Left forelimb (tissue), 1 donor: ENCODE measurements at regions not wholly inside any gene's neighbourhood (a gene's known extent, or its start where the extent isn't known, plus 50 kb on each side); places are given as distances from the start of the nearest gene placed in this dataset.

Source experiments
- DNase-seq: peaks from one replicate; pipeline ENCODE4 v3.0.0-alpha.2; 2018; ENCODE audit warnings: low spot score

DNA sequence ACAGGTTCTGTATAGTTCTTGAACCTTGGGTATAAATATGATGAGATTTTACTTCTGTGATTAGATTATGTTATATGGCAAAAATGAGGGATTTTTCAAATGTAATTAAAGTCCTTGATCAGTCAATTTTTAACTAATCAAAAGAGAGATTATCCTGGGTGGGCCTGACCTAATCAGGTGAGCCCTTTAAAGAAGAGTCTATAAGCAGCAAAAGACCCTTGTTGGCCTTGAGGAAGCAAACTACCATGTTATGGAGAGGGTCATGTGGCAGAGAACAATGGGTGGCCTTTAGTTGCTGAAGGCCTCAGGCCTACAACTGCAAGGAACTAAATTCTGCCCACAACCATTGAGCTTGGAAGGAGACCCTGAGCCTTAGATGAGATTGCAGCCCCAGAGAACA is 102.5 kb upstream of the RIPOR2 start:
- DNase-seq: no peak

GRCh38 chr6:25038999-25039398 is 103.2 kb upstream of the RIPOR2 start:
- DNase-seq: no peak

GRCh38 chr6:25041485-25042035 is 105.8 kb upstream of the RIPOR2 start:
- no peak for DNase-seq

DNA sequence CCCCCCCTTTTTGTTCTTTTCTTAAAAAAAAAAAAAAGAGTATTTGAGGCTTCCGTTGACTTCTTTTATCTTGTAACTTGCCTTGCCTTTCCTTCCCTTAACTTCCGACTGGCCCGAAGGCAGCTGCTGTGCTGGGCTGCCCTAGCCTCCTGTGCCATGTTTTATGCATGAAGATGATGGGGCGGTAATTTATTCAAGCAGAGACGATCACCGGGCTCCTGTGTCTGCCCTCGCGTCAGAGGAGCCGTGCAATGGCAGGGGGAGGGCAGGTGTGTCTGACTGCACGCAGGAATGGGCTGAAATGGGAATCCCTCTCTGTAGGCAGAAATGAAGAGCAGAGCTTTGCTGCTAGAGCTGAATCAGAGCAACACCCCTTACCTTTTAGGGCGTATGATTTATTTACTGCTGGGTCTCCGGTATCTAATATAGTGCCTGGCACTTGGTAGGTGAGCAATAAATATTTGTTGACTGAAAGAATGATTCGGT is 106.3 kb upstream of the RIPOR2 start:
- DNase-seq: no peak

DNA sequence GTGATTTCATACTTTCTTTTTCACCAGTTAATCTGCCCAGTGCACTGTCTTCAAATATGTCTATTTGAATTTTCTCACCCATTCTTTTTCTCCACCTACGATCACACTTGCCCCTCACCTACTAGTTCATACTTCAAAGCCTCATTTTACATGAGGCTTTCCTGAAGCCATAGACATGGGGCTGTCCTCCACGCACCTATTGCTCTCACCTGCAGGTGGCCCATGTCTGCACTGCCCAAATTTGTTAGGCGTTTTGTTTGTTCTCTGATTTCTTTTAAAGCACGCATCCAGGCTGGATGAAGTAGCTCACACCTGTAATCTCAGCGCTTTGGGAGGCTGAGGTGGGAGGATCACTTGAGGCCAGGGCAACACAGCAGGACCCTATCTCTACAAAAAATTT is 106.8 kb upstream of the RIPOR2 start:
- no peak for DNase-seq

- no peak for DNase-seq
These were observed 107.4 kb upstream of the RIPOR2 start for GRCh38 chr6:25042984-25043725.

DNA sequence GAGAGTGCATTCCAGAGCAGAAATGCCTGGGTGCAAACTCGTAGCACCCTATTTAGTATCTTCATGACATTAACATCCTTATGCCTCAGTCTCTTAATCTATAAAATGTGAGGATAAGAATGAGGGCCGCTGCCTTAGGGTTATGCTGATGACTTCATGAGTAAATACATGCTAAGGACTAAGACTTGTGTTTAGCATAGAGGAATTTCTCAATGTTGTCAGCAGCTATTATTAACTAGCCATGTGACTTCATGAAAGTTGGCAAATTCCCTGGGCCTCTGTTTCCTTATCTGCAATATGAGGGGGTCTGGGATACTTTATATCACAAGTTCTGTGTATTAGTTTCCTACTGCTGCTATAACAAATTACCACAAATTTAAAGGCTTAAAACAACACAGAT is 108.1 kb upstream of the RIPOR2 start:
- no peak for DNase-seq

DNA sequence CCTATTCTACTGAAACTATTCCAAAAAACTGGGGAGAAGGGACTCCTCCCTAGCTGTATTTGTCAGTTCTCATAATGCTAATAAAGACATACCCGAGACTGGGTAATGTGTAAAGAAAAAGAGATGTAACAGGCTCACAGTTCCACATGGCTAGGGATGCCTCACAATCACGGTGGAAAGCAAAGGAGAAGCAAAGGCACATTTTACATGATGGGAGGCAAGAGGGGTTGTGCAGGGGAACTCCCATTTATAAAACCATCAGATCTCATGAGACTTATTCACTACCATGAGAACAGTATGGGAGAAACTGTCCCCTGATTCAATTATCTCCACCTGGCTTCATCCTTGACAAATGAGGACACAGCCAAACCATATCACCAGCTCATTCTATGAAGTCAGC is 111.2 kb upstream of the RIPOR2 start:
- DNase-seq: no peak

DNA sequence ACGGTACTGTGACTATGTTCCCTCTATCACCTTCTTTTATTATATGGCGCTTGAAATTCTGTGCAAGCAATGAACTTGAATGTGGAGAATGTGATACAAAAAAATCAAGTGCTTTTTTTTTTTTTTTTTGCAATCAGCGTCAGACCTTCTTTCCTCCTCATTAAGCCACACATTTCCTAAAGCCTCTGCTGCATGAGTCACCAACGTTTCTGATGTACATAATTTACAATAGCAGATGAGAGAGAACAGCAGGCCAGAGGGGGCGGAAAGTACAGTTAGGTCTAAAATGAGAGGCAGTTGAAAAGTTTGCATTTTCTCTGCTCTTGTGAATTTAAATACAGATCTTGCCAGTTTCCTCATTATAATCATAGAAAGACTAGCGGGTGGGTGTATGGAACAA is 114.6 kb upstream of the RIPOR2 start:
- DNase-seq: no peak

GRCh38 chr6:25051083-25051482 is 115.3 kb upstream of the RIPOR2 start:
- no peak for DNase-seq

GRCh38 chr6:25052181-25052580 is 116.4 kb upstream of the RIPOR2 start:
- DNase-seq: no peak

GRCh38 chr6:25053875-25054371 is 118.2 kb upstream of the RIPOR2 start:
- DNase-seq: no peak

DNA sequence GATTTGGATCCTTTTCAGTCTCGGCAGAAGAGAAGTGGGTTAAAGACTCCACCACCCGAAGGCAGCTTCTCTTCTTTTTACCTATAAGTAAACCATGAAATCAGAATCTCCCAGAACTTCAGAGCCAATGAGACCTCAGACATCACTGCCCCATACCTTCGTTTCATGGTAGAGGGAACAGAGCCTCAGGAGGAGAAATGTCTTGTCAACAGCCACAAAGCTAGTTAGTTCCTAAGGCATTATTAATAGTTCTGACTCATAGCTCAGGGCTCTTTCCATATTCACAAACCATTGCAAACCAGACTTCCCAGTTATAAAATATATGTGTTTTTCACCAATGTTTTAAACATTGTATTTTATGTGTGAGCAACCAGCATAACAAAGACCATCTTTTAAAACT is 118.7 kb upstream of the RIPOR2 start:
- no peak for DNase-seq

DNA sequence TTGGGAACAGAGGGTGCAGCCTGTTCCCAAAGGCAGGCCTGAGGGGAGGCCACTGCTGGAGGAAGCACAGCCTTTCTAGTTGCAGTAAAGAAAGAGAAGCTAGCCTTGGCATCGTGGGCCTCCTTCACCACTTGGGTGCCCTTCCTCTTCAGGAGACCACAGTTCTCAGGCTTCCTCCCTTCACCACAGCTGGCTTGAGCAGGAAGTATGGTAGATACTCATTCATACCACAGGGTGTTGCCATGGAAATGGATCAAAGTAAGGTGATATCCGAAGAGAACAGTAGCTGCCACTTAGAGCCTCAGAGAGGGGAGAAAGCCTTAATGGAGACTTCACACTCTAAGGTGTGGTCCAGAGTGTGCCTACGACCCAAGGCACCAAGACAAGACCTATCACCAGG is 120.4 kb upstream of the RIPOR2 start:
- no peak for DNase-seq

GRCh38 chr6:25057111-25057905 is 121.5 kb upstream of the RIPOR2 start:
- DNase-seq: no peak

DNA sequence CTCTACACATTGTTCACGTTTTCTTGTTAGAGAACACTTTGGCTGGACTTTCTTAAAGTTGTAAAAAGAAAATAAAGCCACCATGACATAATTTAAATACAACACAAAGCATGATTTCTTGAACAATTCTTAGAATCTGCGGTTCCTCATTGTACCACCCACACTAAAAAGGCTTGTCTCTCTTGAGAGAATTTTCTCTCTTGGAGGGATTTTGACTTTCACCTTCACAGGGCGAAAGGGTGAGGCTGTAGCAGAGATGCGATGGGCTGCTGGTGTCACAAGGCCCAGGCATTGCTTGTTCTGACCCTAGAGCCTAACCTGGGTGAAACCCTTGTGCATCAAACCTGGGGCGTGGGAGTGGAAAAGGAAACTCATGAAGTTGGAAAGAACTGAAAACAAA is 122.7 kb upstream of the RIPOR2 start:
- DNase-seq: no peak

DNA sequence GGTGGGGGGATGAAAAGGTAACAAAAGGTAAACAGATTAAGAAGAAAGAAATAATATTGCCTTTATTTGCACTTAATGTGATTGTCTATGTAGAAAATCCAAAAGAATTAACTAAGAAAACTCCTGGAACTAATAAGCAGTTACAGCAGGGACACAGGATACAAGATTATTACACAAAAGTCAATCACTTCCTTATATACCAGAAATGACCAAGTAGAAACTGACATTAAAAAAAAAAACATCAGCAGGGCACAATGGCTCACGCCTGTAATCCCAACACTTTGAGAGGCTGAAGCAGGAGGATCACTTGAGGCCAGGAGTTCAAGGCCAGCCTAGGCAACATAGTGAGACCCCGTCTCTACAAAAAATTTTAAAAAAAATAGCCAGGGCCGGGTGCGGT is 123.2 kb upstream of the RIPOR2 start:
- no peak for DNase-seq

- DNase-seq: no peak
These were observed 124.8 kb upstream of the RIPOR2 start for GRCh38 chr6:25060522-25060921.

- DNase-seq: no peak
These were observed 125.7 kb upstream of the RIPOR2 start for GRCh38 chr6:25061289-25061936.

DNA sequence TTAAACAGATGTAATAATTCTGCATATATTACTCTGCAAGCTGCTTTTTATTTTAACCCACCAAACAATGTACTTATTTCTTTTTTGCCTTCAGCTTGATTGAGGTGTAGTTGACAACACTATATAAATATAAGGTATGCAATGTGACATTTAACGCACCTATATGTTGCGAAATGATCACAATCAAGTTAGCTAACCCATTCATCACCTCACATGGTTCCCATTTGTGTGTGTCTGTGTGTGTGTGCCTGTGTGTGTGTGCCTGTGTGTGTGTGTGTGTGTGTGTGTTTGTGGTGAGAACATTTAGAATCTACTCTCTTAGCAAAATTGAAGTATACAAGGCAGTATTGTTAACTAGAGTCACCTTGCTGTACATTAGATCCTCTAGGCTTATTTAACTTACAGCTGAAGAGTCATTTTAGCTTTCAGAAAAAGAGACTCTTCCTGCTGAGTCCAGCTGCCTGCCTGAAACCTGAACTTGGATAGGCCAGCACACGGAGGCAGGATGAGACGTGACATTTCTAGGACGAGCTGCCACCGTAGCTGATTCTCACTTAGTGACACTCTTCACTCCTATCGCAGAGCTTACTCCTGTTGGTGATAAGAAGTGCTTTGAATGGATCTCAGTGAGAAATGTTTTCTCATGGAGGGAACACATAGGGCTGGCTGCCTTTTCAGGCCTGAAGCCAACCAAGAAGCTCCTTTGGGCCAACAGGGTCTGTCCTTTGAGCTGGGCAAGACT is 126.5 kb upstream of the RIPOR2 start:
- DNase-seq: no peak

DNA sequence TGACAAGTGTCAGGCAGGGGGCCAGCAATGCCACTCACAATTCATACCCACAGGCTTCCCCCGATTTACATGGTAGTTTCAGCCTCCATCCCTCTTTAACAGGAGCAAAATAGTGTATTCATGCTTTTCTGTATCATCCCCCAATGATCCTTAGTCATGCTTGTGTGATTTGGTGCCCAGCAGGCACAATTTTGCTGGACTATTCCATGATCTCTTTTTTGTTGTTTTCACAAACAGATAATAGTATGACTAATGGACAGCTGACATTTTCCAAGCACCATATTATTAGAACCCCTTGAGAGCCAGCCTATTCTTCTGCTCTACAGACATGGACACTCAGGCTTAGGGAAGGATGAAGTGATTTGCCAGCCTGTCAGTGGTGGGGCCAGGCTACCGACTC is 128.2 kb upstream of the RIPOR2 start:
- DNase-seq: no peak

GRCh38 chr6:25065666-25066065 is 129.9 kb upstream of the RIPOR2 start:
- DNase-seq: no peak
